GM12891 (cell line): ENCODE measurements at regions not wholly inside any gene's neighbourhood (a gene's known extent, or its start where the extent isn't known, plus 50 kb on each side); places are given as distances from the start of the nearest gene placed in this dataset.
A peak's percentile ranks its signal among the peaks of the same experiment; 100 is the strongest.
"Not testable (repeated sequence)": the region's sequence is repeated elsewhere in the genome, so short reads cannot be mapped to it uniquely, and the experiment has no call there.

Source experiments
- DNase-seq: peaks from one replicate; pipeline ENCODE4 v3.0.0; 2011; ENCODE audit warnings: low spot score; ENCODE audit not compliant: insufficient read length
- FAIRE-seq: peaks from 2 replicates; lab custom pipeline; 2011; peaks lifted over from hg19 to GRCh38; lab: Jason Lieb, UNC
- PAX5 ChIP-seq: IDR thresholded peaks from 2 replicates; pipeline ENCODE4 v1.6.1; 2011; ENCODE audit warnings: low read length, moderate library complexity, mild to moderate bottlenecking; ENCODE audit not compliant: insufficient read depth, severe bottlenecking
- POLR2A ChIP-seq: IDR thresholded peaks from 2 replicates; pipeline ENCODE4 v1.6.1; 2011; ENCODE audit warnings: low read depth, low read length, control low read depth
- POLR2AphosphoS5 ChIP-seq: IDR thresholded peaks from 2 replicates; pipeline ENCODE4 v1.6.1; 2011; ENCODE audit warnings: low read depth, low read length, control low read depth
- POU2F2 ChIP-seq: IDR thresholded peaks from 2 replicates; pipeline ENCODE4 v1.6.1; 2011; ENCODE audit warnings: low read depth, mild to moderate bottlenecking, control low read depth, low read length, moderate library complexity
- SPI1 ChIP-seq: IDR thresholded peaks from 2 replicates; pipeline ENCODE4 v1.6.1; 2011; ENCODE audit warnings: low read depth, low read length, control low read depth
- TAF1 ChIP-seq: IDR thresholded peaks from 2 replicates; pipeline ENCODE4 v1.6.1; 2011; ENCODE audit warnings: low read depth, low read length, control low read depth

DNA sequence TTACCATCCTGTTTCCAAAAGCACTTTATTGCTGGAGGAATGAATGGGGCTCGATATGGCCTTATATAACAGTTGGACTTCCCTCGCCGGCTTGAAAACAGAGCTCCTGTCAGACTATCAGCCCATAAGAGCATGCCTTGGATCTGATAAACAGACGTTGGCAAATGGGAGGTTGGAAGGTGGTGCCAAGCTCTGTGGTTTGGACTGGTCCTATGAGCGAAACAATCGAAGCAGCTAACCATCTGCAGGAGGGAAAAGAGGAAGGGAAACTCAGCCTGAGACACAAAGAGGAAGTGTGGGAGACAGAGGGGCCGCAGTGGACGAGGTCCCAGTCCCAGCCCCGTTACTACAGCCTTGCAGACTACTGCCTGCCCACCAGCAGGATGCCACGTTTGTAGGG lies 92.9 kb downstream of the TFAP2C start:
- FAIRE-seq (no peak), DNase-seq (peak; percentile 27)
- no peak for TF ChIP-seq POLR2A
- no peak for TF ChIP-seq TAF1
- TF ChIP-seq POU2F2 = no peak
- TF ChIP-seq PAX5 = no peak
- peak; percentile 95 for TF ChIP-seq SPI1

DNA sequence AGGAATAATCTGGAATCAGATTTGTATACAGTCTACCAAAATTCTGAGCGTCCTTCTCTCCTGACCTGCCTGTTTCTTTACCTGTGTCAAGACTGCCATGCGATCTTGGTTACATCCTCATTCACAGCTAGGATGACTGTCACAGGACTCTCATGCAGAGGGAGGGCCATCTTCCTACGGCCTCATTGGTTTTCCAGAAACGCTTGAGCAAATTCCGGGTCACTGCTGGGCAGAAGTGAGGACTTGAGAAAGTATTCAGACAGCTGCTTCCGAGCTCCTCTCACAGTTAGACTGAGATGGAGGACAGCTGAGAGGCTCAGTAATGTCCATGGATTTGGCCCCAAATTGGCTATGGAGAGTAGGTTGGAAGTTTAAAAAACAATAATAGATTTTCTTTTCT lies 94.2 kb downstream of the TFAP2C start:
- DNase-seq = no peak
- TF ChIP-seq SPI1 (no peak), PAX5 (no peak), POU2F2 (no peak), POLR2AphosphoS5 (no peak), POLR2A (no peak), TAF1 (no peak)
- FAIRE-seq = no peak

- no peak for FAIRE-seq
These were observed 95.2 kb downstream of the TFAP2C start for GRCh38 chr20:56724241-56724757.

DNA sequence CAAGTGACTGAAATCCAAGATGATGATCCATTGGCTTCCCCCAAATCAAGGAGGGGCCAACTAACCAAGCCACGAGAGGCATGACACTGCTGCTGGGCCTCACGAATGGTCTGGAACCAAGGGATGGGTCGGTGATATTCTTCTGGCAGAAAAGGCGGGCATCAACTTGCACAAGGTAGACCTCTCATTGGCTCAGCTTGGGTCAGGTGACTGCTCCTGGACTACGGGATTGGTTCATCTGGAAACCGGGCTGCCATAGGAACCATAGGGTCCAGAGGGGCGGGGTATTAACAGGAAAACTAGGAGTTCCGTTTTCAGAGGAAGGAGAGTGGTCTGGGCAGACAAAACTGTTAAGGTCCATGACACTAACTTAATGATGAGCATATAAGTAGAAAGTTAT lies 100.9 kb downstream of the TFAP2C start:
- TF ChIP-seq POLR2AphosphoS5 (no peak), TAF1 (no peak)

More at GRCh38 chr20:56724241-56724757, 95.2 kb downstream of the TFAP2C start:
- TF ChIP-seq SPI1 (no peak), PAX5 (no peak), POLR2A (no peak), POLR2AphosphoS5 (no peak), POU2F2 (no peak), TAF1 (no peak)
- no peak for DNase-seq

DNA sequence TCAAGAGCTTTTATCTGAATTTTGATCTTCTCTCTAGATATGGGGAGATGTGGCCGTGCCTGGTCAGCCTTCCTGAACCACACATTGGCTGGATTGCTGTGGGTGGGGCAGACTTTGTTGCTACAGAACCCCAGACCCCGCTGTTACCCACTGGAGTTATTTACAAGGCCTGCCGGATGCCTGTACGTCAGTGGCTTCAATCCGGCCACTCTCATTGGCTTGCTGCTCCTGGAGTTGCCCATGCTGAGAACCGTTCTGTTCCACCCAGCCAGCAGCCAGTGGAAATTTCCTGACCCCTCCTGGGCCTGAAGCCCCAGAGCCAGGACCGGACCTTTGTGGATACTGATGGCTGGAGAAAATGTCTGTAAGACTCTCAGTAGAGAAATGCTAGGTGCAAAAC lies 101.9 kb downstream of the TFAP2C start:
- FAIRE-seq (no peak), DNase-seq (no peak)
- TF ChIP-seq TAF1 (no peak), SPI1 (no peak), POLR2A (no peak), PAX5 (no peak), POU2F2 (no peak), POLR2AphosphoS5 (no peak)

More for the DNA sequence above, 100.9 kb downstream of the TFAP2C start:
- no peak for FAIRE-seq
- DNase-seq = no peak

DNA sequence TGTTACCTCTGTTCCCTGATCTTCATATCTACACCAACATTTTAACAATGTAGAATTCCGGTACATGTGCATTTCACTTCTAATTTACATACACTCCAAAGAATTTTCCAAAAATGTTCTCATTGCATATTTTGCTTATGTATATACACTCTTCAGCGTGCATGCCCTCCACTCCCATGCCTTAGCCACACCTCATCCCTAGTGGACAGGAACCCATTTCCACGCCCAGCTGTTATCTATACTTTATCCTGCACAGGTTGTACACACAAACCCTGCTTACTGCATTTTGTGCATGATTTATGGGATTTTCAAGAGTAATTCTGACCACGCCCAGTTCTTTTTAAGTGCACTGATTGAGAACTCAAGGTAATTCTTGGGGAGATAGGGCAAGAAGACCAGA lies 102.4 kb downstream of the TFAP2C start:
- FAIRE-seq = no peak
- DNase-seq = no peak
- no peak for TF ChIP-seq POLR2A
- TF ChIP-seq POU2F2 = no peak
- no peak for TF ChIP-seq POLR2AphosphoS5
- TF ChIP-seq TAF1 = no peak
- no peak for TF ChIP-seq PAX5
- no peak for TF ChIP-seq SPI1

- FAIRE-seq (no peak), DNase-seq (no peak)
- TF ChIP-seq PAX5 (no peak), POLR2AphosphoS5 (no peak)
These were observed 104.9 kb downstream of the TFAP2C start for GRCh38 chr20:56733967-56734366.

DNA sequence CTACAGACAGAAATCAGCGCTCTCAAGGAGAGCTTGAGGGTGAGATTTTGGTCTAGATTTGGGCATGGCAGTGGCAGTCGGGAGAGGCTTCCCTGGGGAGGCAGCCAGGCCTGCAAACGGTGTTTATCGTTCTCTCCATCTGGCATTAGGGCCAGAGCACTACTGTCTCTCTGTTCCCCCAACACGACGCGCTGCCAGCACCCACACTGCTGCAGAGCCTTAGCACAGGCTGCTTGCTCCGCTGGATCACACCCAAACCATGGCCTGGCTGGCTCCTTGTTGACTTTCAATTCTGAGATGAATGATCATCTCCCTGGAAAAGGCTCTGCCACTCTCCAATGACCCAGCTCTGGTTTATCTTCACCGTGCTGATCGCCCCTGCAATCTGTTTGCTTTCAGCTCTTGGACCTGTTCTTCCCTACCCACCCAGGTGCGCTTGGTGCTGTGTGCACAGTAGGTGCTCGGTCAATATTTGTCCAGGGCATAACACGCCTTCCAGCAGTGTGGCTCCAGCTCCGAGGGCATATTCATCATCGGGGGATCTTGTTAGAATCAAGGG lies 106.1 kb downstream of the TFAP2C start:
- TF ChIP-seq POLR2AphosphoS5 (no peak), TAF1 (no peak), PAX5 (no peak), POLR2A (no peak), SPI1 (no peak), POU2F2 (no peak)
- FAIRE-seq = no peak
- no peak for DNase-seq

DNA sequence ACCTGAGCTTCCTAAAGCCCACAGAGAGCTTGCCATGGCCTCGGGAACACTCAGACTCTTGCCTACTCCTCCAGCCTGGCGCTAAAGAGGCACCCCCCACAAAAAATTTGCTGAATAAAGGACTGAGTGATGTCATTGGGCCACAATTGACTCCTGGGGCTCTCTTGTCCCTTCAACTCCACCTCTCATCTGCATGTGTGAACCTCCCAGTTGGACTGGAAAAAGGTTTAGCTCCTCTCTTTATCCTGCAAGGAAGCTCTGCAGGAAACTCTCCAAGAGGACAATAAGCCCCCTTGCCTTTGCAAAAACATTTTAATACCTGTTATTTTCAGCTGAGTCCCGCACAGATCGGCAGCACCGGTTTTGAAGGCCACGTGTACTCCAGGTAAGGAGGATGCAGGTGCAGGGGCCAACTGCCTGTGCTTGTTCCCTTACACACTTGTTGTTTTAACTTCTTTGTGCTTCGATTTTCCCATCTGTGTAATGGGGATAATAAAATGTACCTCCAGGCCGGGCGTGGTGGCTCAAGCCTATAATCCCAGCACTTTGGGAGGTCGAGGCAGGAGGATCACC lies 107.3 kb downstream of the TFAP2C start:
- FAIRE-seq = no peak
- no peak for DNase-seq
- TF ChIP-seq SPI1 (no peak), TAF1 (no peak), POLR2AphosphoS5 (no peak), POLR2A (no peak), PAX5 (no peak), POU2F2 (no peak)

GRCh38 chr20:56744325-56744821 lies 115.3 kb downstream of the TFAP2C start:
- DNase-seq, FAIRE-seq: not testable (repeated sequence)
